Ovary (tissue), 7 donors: ENCODE measurements at regions not wholly inside any gene's neighbourhood (a gene's known extent, or its start where the extent isn't known, plus 50 kb on each side); places are given as distances from the start of the nearest gene placed in this dataset.

ENCODE experiments used
- DNase-seq, 5 donors: peaks; one replicate each; pipeline ENCODE4 v3.0.0-alpha.2; 2019 to 2020
- H3K27ac ChIP-seq, 2 donors: fragments of 200-600 bp; one replicate each; pipeline versions ENCODE4 v1.5.1 to v1.8.0; 2019 to 2022
- H3K27me3 ChIP-seq: fragments of 200-600 bp; one replicate; pipeline ENCODE4 v1.8.0; 2022
- H3K36me3 ChIP-seq: fragments of 200-600 bp; sonication (generic); one replicate; pipeline ENCODE4 v1.5.1; 2019
- H3K4me1 ChIP-seq: one replicate; pipeline ENCODE4 v1.8.1; 2013; ENCODE audit warnings: mild to moderate bottlenecking, moderate library complexity; ENCODE audit not compliant: insufficient read depth
- H3K4me3 ChIP-seq: fragments of 200-600 bp; sonication (generic); one replicate; pipeline ENCODE4 v1.5.1; 2017
- H3K9me3 ChIP-seq, 2 donors: fragments of 200-600 bp in 1 of 2; sonication (generic) in 1 of 2; one replicate each; pipeline versions ENCODE4 v1.5.1 to v1.8.1; 2013 to 2019; ENCODE audit warnings: mild to moderate bottlenecking in 1 of 2, moderate library complexity in 1 of 2
- EP300 ChIP-seq: sonication (generic); formaldehyde crosslinking; IDR thresholded peaks from one replicate; pipeline ENCODE4 v1.6.1; 2017; ENCODE audit warnings: antibody characterized with exemption
- POLR2A ChIP-seq: fragments of 450-650 bp; IDR thresholded peaks from one replicate; pipeline ENCODE4 v1.6.1; 2017; ENCODE audit warnings: antibody characterized with exemption, mild to moderate bottlenecking, moderate library complexity
- WGBS, 3 donors: extraction: QIAGEN DNeasy Blood & Tissue Kit in 1 of 3; methylation state at CpG; one replicate each; pipeline versions ENCODE4 v1.1.5 to v1.1.7; 2013 to 2017; 5-methylcytosine and 5-hydroxymethylcytosine counted together
- intact Hi-C, 4 donors: fragments of 100-400 bp; cut with DNase I; formaldehyde crosslinking; loops; one replicate each; pipeline versions ENCODE4 v1.11.0 to v1.15.1; 2022 to 2023
- TF ChIP-seq, protein P1 (sequence below), 3 donors: fragments of 450-650 bp in 2 of 3; fragments of 200-600 bp in 1 of 3; IDR thresholded peaks; one replicate each; pipeline versions ENCODE4 v1.5.1 to v1.8.0; 2016 to 2022; ENCODE audit warnings: antibody characterized with exemption in 3 of 3, mild to moderate bottlenecking in 1 of 3
- donor health status: DM: no; HTN: no; CAD: no; lungs with moderate emphysema.
- donor health status: DM: no; HTN: no; CAD: no.
- donor health status: Bipolar disorder and iron deficiency.
- donor health status: DM: no; HTN: no; CAD: no.
- donor health status: DM: yes; HTN: yes; CAD: no.

DNA sequence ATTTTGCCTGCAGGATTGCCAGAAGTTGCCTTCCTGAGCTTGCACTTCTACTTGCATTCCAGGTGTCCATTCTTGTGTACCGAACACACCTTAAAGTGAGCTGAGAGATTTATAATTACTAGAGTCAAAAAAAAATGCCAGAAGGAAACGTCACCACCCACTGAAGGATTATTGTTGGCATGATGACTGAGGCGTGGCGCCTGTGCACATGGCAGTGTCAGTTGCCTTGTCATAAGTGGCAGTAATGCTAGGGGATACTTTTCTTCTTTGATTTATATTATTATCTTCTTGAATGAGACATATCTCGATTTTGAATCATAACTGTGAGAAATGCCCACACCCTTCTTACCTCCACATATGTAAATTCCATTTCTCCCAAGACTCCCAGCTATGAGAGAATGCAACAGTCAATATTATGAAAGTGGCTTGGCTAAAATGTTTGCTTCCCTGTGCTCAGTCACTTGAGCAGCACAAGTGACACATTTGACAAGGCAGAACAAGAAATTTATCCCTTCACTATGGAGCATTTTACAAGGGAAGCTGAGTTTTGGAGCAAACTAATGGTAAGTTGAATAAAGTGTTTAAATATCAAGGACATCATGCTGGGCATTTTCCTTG is 149.5 kb upstream of the SASH1 start:
- 87 to 91% (median 90%) methylated on average over 5 of the region's 5 CpGs for WGBS, 3 donors
- intact Hi-C loops: no loop called here
- H3K27me3 ChIP-seq: no peaks in the 10 kb centered on the region
- DNase-seq: no peak
- no peak for TF ChIP-seq POLR2A
- TF ChIP-seq, protein P1, sequence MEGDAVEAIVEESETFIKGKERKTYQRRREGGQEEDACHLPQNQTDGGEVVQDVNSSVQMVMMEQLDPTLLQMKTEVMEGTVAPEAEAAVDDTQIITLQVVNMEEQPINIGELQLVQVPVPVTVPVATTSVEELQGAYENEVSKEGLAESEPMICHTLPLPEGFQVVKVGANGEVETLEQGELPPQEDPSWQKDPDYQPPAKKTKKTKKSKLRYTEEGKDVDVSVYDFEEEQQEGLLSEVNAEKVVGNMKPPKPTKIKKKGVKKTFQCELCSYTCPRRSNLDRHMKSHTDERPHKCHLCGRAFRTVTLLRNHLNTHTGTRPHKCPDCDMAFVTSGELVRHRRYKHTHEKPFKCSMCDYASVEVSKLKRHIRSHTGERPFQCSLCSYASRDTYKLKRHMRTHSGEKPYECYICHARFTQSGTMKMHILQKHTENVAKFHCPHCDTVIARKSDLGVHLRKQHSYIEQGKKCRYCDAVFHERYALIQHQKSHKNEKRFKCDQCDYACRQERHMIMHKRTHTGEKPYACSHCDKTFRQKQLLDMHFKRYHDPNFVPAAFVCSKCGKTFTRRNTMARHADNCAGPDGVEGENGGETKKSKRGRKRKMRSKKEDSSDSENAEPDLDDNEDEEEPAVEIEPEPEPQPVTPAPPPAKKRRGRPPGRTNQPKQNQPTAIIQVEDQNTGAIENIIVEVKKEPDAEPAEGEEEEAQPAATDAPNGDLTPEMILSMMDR (IDR thresholded peaks at IDR 0.05): no peak
- no peak for TF ChIP-seq EP300
- H3K36me3 ChIP-seq: no peaks in the 10 kb centered on the region
- H3K9me3 ChIP-seq: no peaks in the 10 kb centered on the region
- peaks cover 2% of the 10 kb centered on the region for H3K4me1 ChIP-seq
- H3K4me3 ChIP-seq: no peak overlapping the region
- H3K27ac ChIP-seq: no peak overlapping the region

DNA sequence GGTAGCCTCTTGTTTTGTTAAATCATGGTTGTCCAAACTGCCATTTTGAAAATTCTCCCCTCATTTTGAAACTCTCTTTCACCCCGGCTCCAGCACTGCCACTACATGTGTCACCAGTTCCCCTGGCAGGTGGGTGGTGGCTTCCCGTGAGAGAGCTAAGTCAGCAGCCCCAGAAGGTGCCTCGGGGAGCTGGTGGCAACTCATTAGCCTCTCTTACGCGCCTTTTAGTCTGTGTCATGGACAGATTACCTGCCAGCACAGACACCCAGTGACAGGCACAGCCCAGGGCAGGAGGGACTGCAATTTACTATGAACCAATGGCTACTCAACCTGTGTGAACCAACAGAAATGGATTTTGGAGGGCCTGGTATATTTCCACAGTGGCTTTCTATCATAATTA is 147.1 kb upstream of the SASH1 start:
- Histone ChIP-seq H3K36me3 (no peaks in the 10 kb centered on the region), H3K4me1 (peaks cover 5% of the 10 kb centered on the region), H3K9me3 (no peaks in the 10 kb centered on the region), H3K27ac (no peak overlapping the region), H3K27me3 (no peaks in the 10 kb centered on the region), H3K4me3 (no peak overlapping the region)
- no peak for DNase-seq
- no peak for TF ChIP-seq POLR2A
- TF ChIP-seq, protein P1 (IDR thresholded peaks at IDR 0.05): no peak
- TF ChIP-seq EP300: no peak
- intact Hi-C loops: no loop called here
- WGBS, 3 donors: 95 to 98% (median 96%) methylated on average over 5 of the region's 5 CpGs

DNA sequence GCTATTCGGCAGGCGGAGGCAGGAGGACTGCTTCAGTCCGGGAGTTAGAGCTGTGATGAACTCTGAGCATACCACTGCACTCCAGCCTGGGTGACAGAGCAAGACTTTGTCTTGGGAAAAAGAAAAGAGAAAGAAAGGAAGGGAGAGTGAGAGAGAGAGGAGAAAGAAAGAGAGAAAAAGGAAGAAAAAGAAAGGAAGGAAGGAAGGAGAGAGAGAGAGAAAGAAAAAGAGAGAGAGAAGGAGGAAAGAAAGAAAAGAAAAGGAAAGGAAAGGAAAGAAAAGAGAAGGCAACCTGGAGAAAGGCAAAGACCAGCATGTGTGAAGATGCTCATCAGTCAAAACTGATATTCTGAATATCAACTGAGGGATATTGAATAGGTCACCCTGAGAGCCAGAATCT is 143.1 kb upstream of the SASH1 start:
- Histone ChIP-seq H3K9me3 (no peaks in the 10 kb centered on the region), H3K36me3 (no peaks in the 10 kb centered on the region), H3K27me3 (no peaks in the 10 kb centered on the region), H3K4me3 (no peak overlapping the region), H3K27ac (no peak overlapping the region), H3K4me1 (peaks cover 12% of the 10 kb centered on the region)
- TF ChIP-seq EP300 (no peak), POLR2A (no peak)
- TF ChIP-seq, protein P1 (IDR thresholded peaks at IDR 0.05): no peak
- intact Hi-C loops: no loop called here
- 80 to 95% (median 85%) methylated on average over 3 of the region's 3 CpGs for WGBS, 3 donors
- no peak for DNase-seq

DNA sequence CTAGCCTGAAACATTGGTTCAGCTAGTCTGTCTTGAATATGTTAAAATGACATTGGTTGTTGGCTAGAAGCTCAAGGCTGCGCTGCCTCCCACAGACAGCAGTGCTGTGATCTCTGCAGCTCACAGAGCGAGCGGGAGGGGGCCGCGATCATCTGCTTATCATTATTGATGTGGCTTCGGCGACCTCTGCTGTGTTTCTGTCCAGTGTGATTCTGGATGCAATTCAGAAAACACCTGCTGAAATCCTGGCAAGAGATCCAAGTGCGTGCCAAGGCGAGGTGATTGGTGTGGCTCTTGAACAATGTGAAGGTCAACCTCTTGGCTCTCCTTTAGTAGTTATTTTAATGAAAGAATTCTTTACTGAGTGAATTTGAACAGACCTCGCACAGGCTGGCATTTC is 142.3 kb upstream of the SASH1 start:
- H3K36me3 ChIP-seq: no peaks in the 10 kb centered on the region
- no peaks in the 10 kb centered on the region for H3K9me3 ChIP-seq
- H3K4me3 ChIP-seq: no peak overlapping the region
- DNase-seq: peak in 2 of 5 donors; percentile 11 to 21
- TF ChIP-seq POLR2A (no peak), EP300 (no peak)
- TF ChIP-seq, protein P1 (IDR thresholded peaks at IDR 0.05): no peak
- no peaks in the 10 kb centered on the region for H3K27me3 ChIP-seq
- H3K4me1 ChIP-seq: peaks cover 12% of the 10 kb centered on the region
- WGBS, 3 donors: 7 to 20% (median 8%) methylated on average over 10 of the region's 10 CpGs
- no peak overlapping the region for H3K27ac ChIP-seq
- intact Hi-C loops: no loop called here
